Stomach (tissue), 4 donors: ENCODE measurements at regions not wholly inside any gene's neighbourhood (a gene's known extent, or its start where the extent isn't known, plus 50 kb on each side); places are given as distances from the start of the nearest gene placed in this dataset.

Experiments used
- POLR2A ChIP-seq, 4 donors: fragments of 450-650 bp; IDR thresholded peaks; one replicate each; pipeline ENCODE4 v1.6.1; 2016; ENCODE audit warnings: antibody characterized with exemption in 4 of 4, control low read depth in 2 of 4, mild to moderate bottlenecking in 1 of 4, moderate library complexity in 1 of 4
- TF ChIP-seq, protein P1 (sequence below), 7 experiments: fragments of 450-650 bp in 4 of 7; fragments of 200-600 bp in 3 of 7; sonication (generic) in 3 of 7; IDR thresholded peaks; one replicate each; pipeline ENCODE4 v1.5.1; 2016 to 2019; ENCODE audit warnings: antibody characterized with exemption in 7 of 7, control low read depth in 2 of 7, mild to moderate bottlenecking in 1 of 7

DNA sequence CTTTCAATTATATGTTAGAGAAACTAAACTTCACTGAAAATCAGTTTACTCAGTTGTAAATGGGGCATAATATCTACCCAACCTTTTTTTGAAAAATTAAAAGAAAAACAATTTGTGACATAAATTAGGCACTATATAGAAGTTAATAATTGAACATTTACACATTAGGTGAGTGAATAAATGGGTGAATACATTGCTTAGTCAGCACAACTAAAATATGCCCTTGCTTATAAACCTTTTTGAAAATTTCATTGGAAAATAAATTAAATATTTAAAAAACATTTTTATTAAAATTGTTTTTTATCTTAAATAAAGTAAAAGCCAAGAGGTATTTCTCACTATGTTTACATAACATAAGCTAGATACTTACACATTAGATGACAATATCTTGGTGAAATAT lies 994.5 kb upstream of the TENM4 start:
- TF ChIP-seq, protein P1, sequence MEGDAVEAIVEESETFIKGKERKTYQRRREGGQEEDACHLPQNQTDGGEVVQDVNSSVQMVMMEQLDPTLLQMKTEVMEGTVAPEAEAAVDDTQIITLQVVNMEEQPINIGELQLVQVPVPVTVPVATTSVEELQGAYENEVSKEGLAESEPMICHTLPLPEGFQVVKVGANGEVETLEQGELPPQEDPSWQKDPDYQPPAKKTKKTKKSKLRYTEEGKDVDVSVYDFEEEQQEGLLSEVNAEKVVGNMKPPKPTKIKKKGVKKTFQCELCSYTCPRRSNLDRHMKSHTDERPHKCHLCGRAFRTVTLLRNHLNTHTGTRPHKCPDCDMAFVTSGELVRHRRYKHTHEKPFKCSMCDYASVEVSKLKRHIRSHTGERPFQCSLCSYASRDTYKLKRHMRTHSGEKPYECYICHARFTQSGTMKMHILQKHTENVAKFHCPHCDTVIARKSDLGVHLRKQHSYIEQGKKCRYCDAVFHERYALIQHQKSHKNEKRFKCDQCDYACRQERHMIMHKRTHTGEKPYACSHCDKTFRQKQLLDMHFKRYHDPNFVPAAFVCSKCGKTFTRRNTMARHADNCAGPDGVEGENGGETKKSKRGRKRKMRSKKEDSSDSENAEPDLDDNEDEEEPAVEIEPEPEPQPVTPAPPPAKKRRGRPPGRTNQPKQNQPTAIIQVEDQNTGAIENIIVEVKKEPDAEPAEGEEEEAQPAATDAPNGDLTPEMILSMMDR (IDR thresholded peaks at IDR 0.05), result no peak
- TF ChIP-seq POLR2A (IDR thresholded peaks at IDR 0.05), result no peak
